MM.1S (cell line): ENCODE measurements at regions not wholly inside any gene's neighbourhood (a gene's known extent, or its start where the extent isn't known, plus 50 kb on each side); places are given as distances from the start of the nearest gene placed in this dataset.
"Not testable (repeated sequence)": the region's sequence is repeated elsewhere in the genome, so short reads cannot be mapped to it uniquely, and the experiment has no call there.

Experiments used
- EZH2 ChIP-seq: fragments of 300-600 bp; sonication (generic); optimal IDR thresholded peaks from 2 replicates; pipeline ENCODE3; 2017; ENCODE audit warnings: low read depth, mild to moderate bottlenecking, antibody characterized with exemption, low read length, mixed read lengths
- EZH2phosphoT487 ChIP-seq: fragments of 300-600 bp; sonication (generic); IDR thresholded peaks from 2 replicates; pipeline ENCODE4 v1.6.1; 2018; ENCODE audit warnings: antibody characterized with exemption, low read length
- TF ChIP-seq, protein P1 (sequence below): fragments of 300-600 bp; sonication (generic); IDR thresholded peaks from 2 replicates; pipeline ENCODE4 v1.5.1; 2016; ENCODE audit warnings: antibody characterized with exemption, low read length, mixed read lengths

DNA sequence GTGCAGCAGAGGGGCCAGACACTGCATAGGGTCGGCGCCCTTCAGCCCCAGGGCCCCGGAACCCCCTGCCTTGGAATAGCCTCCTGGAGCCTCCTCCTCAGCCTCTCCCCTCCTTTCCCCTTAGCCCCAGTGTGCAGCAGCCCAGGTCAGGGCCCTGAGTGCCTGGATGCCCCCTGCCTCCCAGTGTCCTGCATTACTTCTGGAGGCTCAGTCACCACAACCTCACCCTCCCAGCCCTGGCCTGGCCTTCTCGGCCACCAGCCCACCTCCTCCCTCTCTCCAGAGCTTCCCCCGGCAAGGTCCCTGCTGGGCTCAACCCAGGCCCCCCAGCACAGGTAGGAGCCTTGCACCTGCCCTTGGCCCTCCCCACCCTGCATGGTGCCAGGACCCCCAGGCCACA is 100.3 kb downstream of the TMEM121 start:
- TF ChIP-seq, protein P1, sequence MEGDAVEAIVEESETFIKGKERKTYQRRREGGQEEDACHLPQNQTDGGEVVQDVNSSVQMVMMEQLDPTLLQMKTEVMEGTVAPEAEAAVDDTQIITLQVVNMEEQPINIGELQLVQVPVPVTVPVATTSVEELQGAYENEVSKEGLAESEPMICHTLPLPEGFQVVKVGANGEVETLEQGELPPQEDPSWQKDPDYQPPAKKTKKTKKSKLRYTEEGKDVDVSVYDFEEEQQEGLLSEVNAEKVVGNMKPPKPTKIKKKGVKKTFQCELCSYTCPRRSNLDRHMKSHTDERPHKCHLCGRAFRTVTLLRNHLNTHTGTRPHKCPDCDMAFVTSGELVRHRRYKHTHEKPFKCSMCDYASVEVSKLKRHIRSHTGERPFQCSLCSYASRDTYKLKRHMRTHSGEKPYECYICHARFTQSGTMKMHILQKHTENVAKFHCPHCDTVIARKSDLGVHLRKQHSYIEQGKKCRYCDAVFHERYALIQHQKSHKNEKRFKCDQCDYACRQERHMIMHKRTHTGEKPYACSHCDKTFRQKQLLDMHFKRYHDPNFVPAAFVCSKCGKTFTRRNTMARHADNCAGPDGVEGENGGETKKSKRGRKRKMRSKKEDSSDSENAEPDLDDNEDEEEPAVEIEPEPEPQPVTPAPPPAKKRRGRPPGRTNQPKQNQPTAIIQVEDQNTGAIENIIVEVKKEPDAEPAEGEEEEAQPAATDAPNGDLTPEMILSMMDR, result not testable (repeated sequence)
- not testable (repeated sequence) for TF ChIP-seq EZH2, EZH2phosphoT487
